A673 (cell line): ENCODE measurements at regions not wholly inside any gene's neighbourhood (a gene's known extent, or its start where the extent isn't known, plus 50 kb on each side); places are given as distances from the start of the nearest gene placed in this dataset.

Experiments
- BruUV-seq: library from RNA; stranded (reverse); fragments of 400-500 nt; replicated peaks from 2 replicates; lab custom pipeline; 2021; lab: Mats Ljungman, UMichigan
- CTCF ChIA-PET: fragments of 300-600 bp; sonication (Branson Sonifier 250); formaldehyde crosslinking; loops from one replicate; lab custom pipeline; 2022; ENCODE audit warnings: antibody characterized with exemption; lab: Charles Lee
- POLR2A ChIA-PET: fragments of 300-600 bp; sonication (Branson Sonifier 250); formaldehyde crosslinking; loops from one replicate; lab custom pipeline; 2022; ENCODE audit warnings: antibody characterized with exemption; ENCODE audit not compliant: low non-redundant PET; lab: Charles Lee
- DNase-seq: peaks from one replicate; pipeline ENCODE4 v3.0.0-alpha.2; 2015; ENCODE audit warnings: low spot score
- H3K27ac ChIP-seq: fragments of 200-600 bp; sonication (generic); 2 replicates; pipeline ENCODE4 v1.5.1; 2016; ENCODE audit warnings: mixed run types, low read depth, mild to moderate bottlenecking, mixed read lengths, antibody characterized with exemption, low read length; ENCODE audit not compliant: poor library complexity, severe bottlenecking
- H3K27me3 ChIP-seq: fragments of 200-600 bp; sonication (generic); replicated peaks from 2 replicates; pipeline ENCODE4 v1.6.1; 2017; ENCODE audit warnings: mixed run types, low read depth, mild to moderate bottlenecking, mixed read lengths, antibody characterized with exemption, low read length; ENCODE audit not compliant: insufficient read depth, poor library complexity
- H3K36me3 ChIP-seq: fragments of 200-600 bp; sonication (generic); 2 replicates; pipeline ENCODE4 v1.6.1; 2016; ENCODE audit warnings: mixed run types, mild to moderate bottlenecking, mixed read lengths, antibody characterized with exemption, low read length; ENCODE audit not compliant: insufficient read depth, poor library complexity, severe bottlenecking
- H3K4me1 ChIP-seq: fragments of 200-600 bp; sonication (generic); 2 replicates; pipeline ENCODE4 v1.6.1; 2017; ENCODE audit warnings: mixed run types, mild to moderate bottlenecking, mixed read lengths, antibody characterized with exemption, low read length; ENCODE audit not compliant: insufficient read depth, poor library complexity, severe bottlenecking
- H3K4me3 ChIP-seq: fragments of 200-600 bp; sonication (generic); 2 replicates; pipeline ENCODE4 v1.5.1; 2016; ENCODE audit warnings: low read depth, mixed run types, mild to moderate bottlenecking, mixed read lengths, low read length; ENCODE audit not compliant: poor library complexity, severe bottlenecking
- H3K9me3 ChIP-seq: fragments of 200-600 bp; sonication (generic); 2 replicates; pipeline ENCODE4 v1.6.1; 2016; ENCODE audit warnings: mixed run types, low read depth, mild to moderate bottlenecking, mixed read lengths, antibody characterized with exemption, low read length; ENCODE audit not compliant: poor library complexity, severe bottlenecking
- CTCF ChIP-seq: fragments of 300-800, 200-600 bp; sonication (generic); conservative IDR thresholded peaks from 2 replicates; pipeline ENCODE4 v1.5.1; 2017; ENCODE audit warnings: low read depth, mild to moderate bottlenecking, antibody characterized with exemption, low read length, moderate library complexity, mixed read lengths
- EZH2 ChIP-seq: fragments of 200-600 bp; sonication (generic); IDR thresholded peaks from 2 replicates; pipeline ENCODE4 v1.6.1; 2017; ENCODE audit warnings: borderline replicate concordance, low read depth, mild to moderate bottlenecking, mixed read lengths, antibody characterized with exemption, low read length; ENCODE audit not compliant: poor library complexity, severe bottlenecking
- intact Hi-C: fragments of 100-400 bp; cut with micrococcal nuclease; formaldehyde crosslinking; loops from one replicate; pipeline ENCODE4 v1.10.0; 2022; ENCODE audit not compliant: unreplicated experiment

GRCh38 chr4:77385124-77385969, 220.3 kb upstream of the CXCL13 start:
- H3K27me3 ChIP-seq: no peaks in the 10 kb centered on the region
- no peaks in the 10 kb centered on the region for H3K4me1 ChIP-seq
- BruUV-seq: no TSS peak
- no peak overlapping the region for H3K27ac ChIP-seq
- no peaks in the 10 kb centered on the region for H3K9me3 ChIP-seq
- intact Hi-C loops: loop anchor here (2.0 to 5.0 kb wide), 3 partner anchors 47 to 232 kb away; no protein-coding TSS in a partner anchor
- no peaks in the 10 kb centered on the region for H3K36me3 ChIP-seq
- no peak overlapping the region for H3K4me3 ChIP-seq
- TF ChIP-seq CTCF: peak; percentile 63
- no peak for TF ChIP-seq EZH2
- ChIA-PET CTCF (no interaction called here), POLR2A (no interaction called here)
- DNase-seq: peak; percentile 42

GRCh38 chr4:77393996-77394395, 211.6 kb upstream of the CXCL13 start:
- DNase-seq: no peak
- H3K9me3 ChIP-seq: no peaks in the 10 kb centered on the region
- H3K4me3 ChIP-seq: no peak overlapping the region
- ChIA-PET POLR2A (no interaction called here), CTCF (no interaction called here)
- no TSS peak for BruUV-seq
- no peak overlapping the region for H3K27ac ChIP-seq
- TF ChIP-seq CTCF: no peak
- no peak for TF ChIP-seq EZH2
- H3K36me3 ChIP-seq: no peaks in the 10 kb centered on the region
- H3K27me3 ChIP-seq: no peaks in the 10 kb centered on the region
- H3K4me1 ChIP-seq: no peaks in the 10 kb centered on the region
- intact Hi-C loops: no loop called here

GRCh38 chr4:77395481-77395880, 210.1 kb upstream of the CXCL13 start:
- Histone ChIP-seq H3K36me3 (no peaks in the 10 kb centered on the region), H3K27ac (no peak overlapping the region), H3K27me3 (no peaks in the 10 kb centered on the region), H3K9me3 (no peaks in the 10 kb centered on the region), H3K4me3 (no peak overlapping the region), H3K4me1 (no peaks in the 10 kb centered on the region)
- no peak for DNase-seq
- POLR2A ChIA-PET: no interaction called here
- no TSS peak for BruUV-seq
- intact Hi-C loops: no loop called here
- CTCF ChIA-PET: no interaction called here
- TF ChIP-seq CTCF: no peak
- TF ChIP-seq EZH2: no peak
